DOHH2 (cell line): ENCODE measurements at regions not wholly inside any gene's neighbourhood (a gene's known extent, or its start where the extent isn't known, plus 50 kb on each side); places are given as distances from the start of the nearest gene placed in this dataset.

Source experiments
- H3F3A ChIP-seq: fragments of 200-600 bp; sonication (generic), shearing (Covaris generic); 2 replicates; pipeline ENCODE4 v1.6.0; 2016; ENCODE audit warnings: antibody characterized with exemption, mild to moderate bottlenecking; ENCODE audit not compliant: control insufficient read depth, insufficient read depth
- H3K27ac ChIP-seq: fragments of 200-600 bp; sonication (generic); 2 replicates; pipeline ENCODE4 v1.5.1; 2014; ENCODE audit warnings: low read depth, mild to moderate bottlenecking, low read length, moderate library complexity
- H3K27me3 ChIP-seq: fragments of 200-600 bp; sonication (generic); 2 replicates; pipeline ENCODE4 v1.6.1; 2014; ENCODE audit warnings: mild to moderate bottlenecking, low read length, mixed read lengths; ENCODE audit not compliant: control insufficient read depth
- H3K36me3 ChIP-seq: fragments of 200-600 bp; sonication (generic); 2 replicates; pipeline ENCODE4 v1.6.1; 2014; ENCODE audit warnings: mild to moderate bottlenecking, low read length, moderate library complexity, mixed read lengths; ENCODE audit not compliant: control insufficient read depth
- H3K4me1 ChIP-seq: fragments of 200-600 bp; sonication (generic); 2 replicates; pipeline ENCODE4 v1.6.1; 2014; ENCODE audit warnings: mild to moderate bottlenecking, low read length, mixed read lengths; ENCODE audit not compliant: control insufficient read depth
- H3K4me2 ChIP-seq: fragments of 200-600 bp; sonication (generic); 2 replicates; pipeline ENCODE4 v1.6.0; 2014; ENCODE audit warnings: mild to moderate bottlenecking, low read length, moderate library complexity
- H3K4me3 ChIP-seq: fragments of 200-600 bp; sonication (generic); 2 replicates; pipeline ENCODE4 v1.5.1; 2014; ENCODE audit warnings: mild to moderate bottlenecking, low read length, mixed read lengths
- H3K79me2 ChIP-seq: fragments of 200-600 bp; sonication (generic); 2 replicates; pipeline ENCODE4 v1.6.1; 2014; ENCODE audit warnings: mild to moderate bottlenecking, low read length, mixed read lengths; ENCODE audit not compliant: control insufficient read depth
- H3K9me2 ChIP-seq: fragments of 200-600 bp; sonication (generic); replicated peaks from 2 replicates; pipeline ENCODE4 v1.6.1; 2014; ENCODE audit warnings: mild to moderate bottlenecking, low read length, mixed read lengths; ENCODE audit not compliant: control insufficient read depth
- H3K9me3 ChIP-seq: fragments of 200-600 bp; sonication (generic); 2 replicates; pipeline ENCODE4 v1.6.1; 2014; ENCODE audit warnings: antibody characterized with exemption, low read length, mixed read lengths; ENCODE audit not compliant: control insufficient read depth, insufficient read depth
- H4K20me1 ChIP-seq: fragments of 200-600 bp; sonication (generic); 2 replicates; pipeline ENCODE4 v1.6.0; 2014; ENCODE audit warnings: low read depth, mild to moderate bottlenecking, antibody characterized with exemption, low read length, moderate library complexity; ENCODE audit not compliant: control insufficient read depth, insufficient read depth
- CTCF ChIP-seq: fragments of 200-600 bp; sonication (generic); IDR thresholded peaks from one replicate; pipeline ENCODE4 v1.5.1; 2014; ENCODE audit warnings: antibody characterized with exemption, mild to moderate bottlenecking, low read depth, low read length; ENCODE audit not compliant: poor library complexity, severe bottlenecking
- EZH2phosphoT487 ChIP-seq: fragments of 200-600 bp; sonication (generic); IDR thresholded peaks from 2 replicates; pipeline ENCODE4 v1.6.1; 2017; ENCODE audit warnings: borderline replicate concordance, mild to moderate bottlenecking, antibody characterized with exemption, low read length, moderate library complexity, mixed read lengths

- Histone ChIP-seq H3K4me3 (peak overlapping the region; percentile 67), H3K9me3 (no peaks in the 10 kb centered on the region), H3F3A (peaks cover 11% of the 10 kb centered on the region), H4K20me1 (no peaks in the 10 kb centered on the region), H3K9me2 (no peaks in the 10 kb centered on the region), H3K36me3 (peaks cover 10% of the 10 kb centered on the region), H3K79me2 (no peaks in the 10 kb centered on the region), H3K4me1 (peaks cover 76% of the 10 kb centered on the region), H3K27me3 (no peaks in the 10 kb centered on the region), H3K4me2 (peak overlapping the region; percentile 89), H3K27ac (peak overlapping the region; percentile 97)
- no peak for TF ChIP-seq CTCF
- no peak for TF ChIP-seq EZH2phosphoT487
These were observed 461.5 kb downstream of the TUSC7 start for GRCh38 chr3:117171124-117171523.

- Histone ChIP-seq H3K79me2 (no peaks in the 10 kb centered on the region), H3K4me3 (peak overlapping the region; percentile 43), H3K4me2 (peak overlapping the region; percentile 89), H3K27me3 (no peaks in the 10 kb centered on the region), H3K9me2 (no peaks in the 10 kb centered on the region), H3K27ac (peak overlapping the region; percentile 97), H4K20me1 (no peaks in the 10 kb centered on the region), H3K4me1 (peaks cover 76% of the 10 kb centered on the region), H3K9me3 (no peaks in the 10 kb centered on the region), H3F3A (peaks cover 11% of the 10 kb centered on the region), H3K36me3 (peaks cover 10% of the 10 kb centered on the region)
- TF ChIP-seq CTCF = no peak
- no peak for TF ChIP-seq EZH2phosphoT487
These were observed 462.8 kb downstream of the TUSC7 start for GRCh38 chr3:117172426-117172825.

- Histone ChIP-seq H3F3A (no peaks in the 10 kb centered on the region), H3K27ac (no peak overlapping the region)
- no peak for TF ChIP-seq EZH2phosphoT487
- TF ChIP-seq CTCF = no peak
These were observed 471.6 kb downstream of the TUSC7 start for GRCh38 chr3:117181222-117181621.

GRCh38 chr3:117184574-117184973, 475.0 kb downstream of the TUSC7 start:
- TF ChIP-seq CTCF = no peak
- no peak for TF ChIP-seq EZH2phosphoT487
- Histone ChIP-seq H3K79me2 (no peaks in the 10 kb centered on the region), H3F3A (no peaks in the 10 kb centered on the region), H3K27ac (no peak overlapping the region), H3K9me2 (no peaks in the 10 kb centered on the region), H3K4me2 (no peak overlapping the region), H4K20me1 (no peaks in the 10 kb centered on the region), H3K4me3 (no peak overlapping the region), H3K36me3 (no peaks in the 10 kb centered on the region), H3K9me3 (no peaks in the 10 kb centered on the region), H3K27me3 (no peaks in the 10 kb centered on the region), H3K4me1 (no peaks in the 10 kb centered on the region)

More at GRCh38 chr3:117181222-117181621, 471.6 kb downstream of the TUSC7 start:
- no peaks in the 10 kb centered on the region for H3K9me2 ChIP-seq
- no peak overlapping the region for H3K4me3 ChIP-seq
- H3K79me2 ChIP-seq = no peaks in the 10 kb centered on the region
- no peaks in the 10 kb centered on the region for H3K27me3 ChIP-seq
- H3K36me3 ChIP-seq = no peaks in the 10 kb centered on the region
- no peaks in the 10 kb centered on the region for H3K4me1 ChIP-seq
- no peaks in the 10 kb centered on the region for H3K9me3 ChIP-seq
- H4K20me1 ChIP-seq = no peaks in the 10 kb centered on the region
- no peak overlapping the region for H3K4me2 ChIP-seq
